WTC11 (cell line): ENCODE measurements at regions not wholly inside any gene's neighbourhood (a gene's known extent, or its start where the extent isn't known, plus 50 kb on each side); places are given as distances from the start of the nearest gene placed in this dataset.

Experiments used
- ATAC-seq: fragments of 200-7000 bp; cut with Tn5 transposase; 2 replicates; pipeline ENCODE4 v1.10.0; 2021; ENCODE audit warnings: mild to moderate bottlenecking, moderate library complexity
- CTCF ChIA-PET: fragments of 300-600 bp; sonication (Branson Sonifier 250); formaldehyde crosslinking; loops from one replicate; lab custom pipeline; 2021; ENCODE audit warnings: antibody characterized with exemption; lab: Charles Lee
- POLR2A ChIA-PET: fragments of 350-600 bp; sonication (Branson Sonifier 250); formaldehyde crosslinking; loops from one replicate; lab custom pipeline; 2021; ENCODE audit warnings: antibody characterized with exemption; lab: Charles Lee
- DNase-seq: peaks from one replicate; pipeline ENCODE4 v3.0.0; 2021; ENCODE audit warnings: low spot score
- H3K27ac Mint-ChIP-seq: 2 replicates; pipeline ENCODE4 v1.8.0; 2021; ENCODE audit warnings: mixed read lengths
- H3K27me3 Mint-ChIP-seq: 2 replicates; pipeline ENCODE4 v1.8.0; 2021; ENCODE audit warnings: low read depth, mild to moderate bottlenecking, moderate library complexity, mixed read lengths
- H3K36me3 Mint-ChIP-seq: 2 replicates; pipeline ENCODE4 v1.8.0; 2021; ENCODE audit warnings: mixed read lengths
- H3K4me1 Mint-ChIP-seq: 2 replicates; pipeline ENCODE4 v1.8.0; 2022; ENCODE audit warnings: mixed read lengths
- H3K4me3 Mint-ChIP-seq: 2 replicates; pipeline ENCODE4 v1.8.0; 2021; ENCODE audit warnings: mild to moderate bottlenecking, moderate library complexity, mixed read lengths
- H3K9me3 Mint-ChIP-seq: 2 replicates; pipeline ENCODE4 v1.8.0; 2021; ENCODE audit warnings: mixed read lengths
- ATF1 ChIP-seq: sonication (generic); formaldehyde crosslinking; IDR thresholded peaks from 2 replicates; pipeline ENCODE4 v1.8.1; 2023; ENCODE audit warnings: mild to moderate bottlenecking, moderate library complexity, missing genetic modification reagents
- ATF3 ChIP-seq: sonication (generic); formaldehyde crosslinking; conservative IDR thresholded peaks from 2 replicates; pipeline ENCODE4 v1.8.1; 2022; ENCODE audit warnings: mild to moderate bottlenecking, missing genetic modification reagents
- ATF6 ChIP-seq: sonication (generic); formaldehyde crosslinking; IDR thresholded peaks from 2 replicates; pipeline ENCODE4 v1.8.1; 2023; ENCODE audit warnings: mild to moderate bottlenecking, missing genetic modification reagents
- E2F4 ChIP-seq: sonication (generic); formaldehyde crosslinking; IDR thresholded peaks from 2 replicates; pipeline ENCODE4 v1.8.1; 2022; ENCODE audit warnings: low read depth, mild to moderate bottlenecking, moderate library complexity, missing genetic modification reagents, borderline replicate concordance
- E2F5 ChIP-seq: sonication (generic); formaldehyde crosslinking; IDR thresholded peaks from 2 replicates; pipeline ENCODE4 v1.8.1; 2022; ENCODE audit warnings: mild to moderate bottlenecking, moderate library complexity, missing genetic modification reagents
- EMX1 ChIP-seq: fragments of 250-450 bp; sonication (Bioruptor Pico); IDR thresholded peaks from 2 replicates; pipeline ENCODE4 v1.8.0; 2021; ENCODE audit warnings: mild to moderate bottlenecking
- GABPB1 ChIP-seq: sonication (generic); formaldehyde crosslinking; IDR thresholded peaks from 2 replicates; pipeline ENCODE4 v1.8.1; 2023; ENCODE audit warnings: mild to moderate bottlenecking, missing genetic modification reagents
- HMGA2 ChIP-seq: fragments of 250-450 bp; sonication (Bioruptor Pico); IDR thresholded peaks from 2 replicates; pipeline ENCODE4 v1.4.0; 2021; ENCODE audit warnings: mild to moderate bottlenecking, moderate library complexity
- IRF1 ChIP-seq: sonication (generic); formaldehyde crosslinking; IDR thresholded peaks from 2 replicates; pipeline ENCODE4 v1.8.0; 2023; ENCODE audit warnings: missing genetic modification reagents
- JAZF1 ChIP-seq: fragments of 250-450 bp; sonication (Bioruptor Pico); IDR thresholded peaks from 2 replicates; pipeline ENCODE4 v1.9.0; 2021; ENCODE audit warnings: moderate library complexity, mild to moderate bottlenecking, inconsistent platforms
- NR1H2 ChIP-seq: sonication (generic); formaldehyde crosslinking; IDR thresholded peaks from 2 replicates; pipeline ENCODE4 v1.9.0; 2021; ENCODE audit warnings: mild to moderate bottlenecking, moderate library complexity, missing genetic modification reagents
- PRDM15 ChIP-seq: sonication (generic); formaldehyde crosslinking; IDR thresholded peaks from 2 replicates; pipeline ENCODE4 v1.8.0; 2022; ENCODE audit warnings: missing genetic modification reagents
- PREB ChIP-seq: sonication (generic); formaldehyde crosslinking; IDR thresholded peaks from 2 replicates; pipeline ENCODE4 v1.8.1; 2022; ENCODE audit warnings: mild to moderate bottlenecking, missing genetic modification reagents, moderate library complexity, borderline replicate concordance
- TCF7 ChIP-seq: sonication (generic); formaldehyde crosslinking; IDR thresholded peaks from 2 replicates; pipeline ENCODE4 v1.8.0; 2022; ENCODE audit warnings: mild to moderate bottlenecking, low read depth, missing genetic modification reagents, moderate library complexity
- ZNF121 ChIP-seq: sonication (generic); formaldehyde crosslinking; IDR thresholded peaks from 2 replicates; pipeline ENCODE4 v1.8.0; 2023; ENCODE audit warnings: missing genetic modification reagents
- ZNF281 ChIP-seq: sonication (generic); formaldehyde crosslinking; IDR thresholded peaks from 2 replicates; pipeline ENCODE4 v1.8.0; 2023; ENCODE audit warnings: mild to moderate bottlenecking, missing genetic modification reagents
- ZNF317 ChIP-seq: sonication (generic); formaldehyde crosslinking; IDR thresholded peaks from 2 replicates; pipeline ENCODE4 v1.8.1; 2023; ENCODE audit warnings: low read depth, mild to moderate bottlenecking, moderate library complexity, missing genetic modification reagents, borderline replicate concordance
- ZNF671 ChIP-seq: fragments of 250-450 bp; sonication (Bioruptor Pico); IDR thresholded peaks from 2 replicates; pipeline ENCODE4 v1.8.0; 2021; ENCODE audit warnings: mild to moderate bottlenecking

- TF ChIP-seq ATF1 (CRISPR knock-in tag) (no peak), ATF3 (CRISPR knock-in tag) (no peak), JAZF1 (CRISPR knock-in tag) (no peak), ZNF281 (CRISPR knock-in tag) (no peak), EMX1 (CRISPR knock-in tag) (no peak)
- TF ChIP-seq, all 79 proteins: peak for 0
Measured at GRCh38 chr9:30796764-30797163, 1587.7 kb upstream of the ACO1 start (continued).

- no peaks in the 10 kb centered on the region for H3K27me3 Mint-ChIP-seq
- CTCF ChIA-PET, result no interaction called here
- DNase-seq, result no peak
- H3K4me3 Mint-ChIP-seq, result no peak overlapping the region
- POLR2A ChIA-PET, result no interaction called here
- no peak for ATAC-seq
- H3K4me1 Mint-ChIP-seq, result peaks cover 17% of the 10 kb centered on the region
- H3K9me3 Mint-ChIP-seq, result peaks cover 23% of the 10 kb centered on the region
- peaks cover 2% of the 10 kb centered on the region; the same call in 1 of the 2 replicates for H3K36me3 Mint-ChIP-seq
- no peak overlapping the region for H3K27ac Mint-ChIP-seq
- TF ChIP-seq ZNF671 (CRISPR knock-in tag), result no peak
- no peak for TF ChIP-seq ATF6 (CRISPR knock-in tag)
- no peak for TF ChIP-seq GABPB1
- no peak for TF ChIP-seq IRF1
- TF ChIP-seq NR1H2 (CRISPR knock-in tag), result no peak
- no peak for TF ChIP-seq PRDM15 (CRISPR knock-in tag)
- no peak for TF ChIP-seq E2F5 (CRISPR knock-in tag)
- TF ChIP-seq E2F4, result no peak
- no peak for TF ChIP-seq ZNF121 (CRISPR knock-in tag)
- TF ChIP-seq PREB (CRISPR knock-in tag), result no peak
- no peak for TF ChIP-seq TCF7 (CRISPR knock-in tag)
- no peak for TF ChIP-seq HMGA2 (CRISPR knock-in tag)
- no peak for TF ChIP-seq ZNF317 (CRISPR knock-in tag)
Measured at GRCh38 chr9:30799527-30800101, 1584.8 kb upstream of the ACO1 start.
